Neural progenitor cell (in vitro differentiated cells): ENCODE measurements at regions not wholly inside any gene's neighbourhood (a gene's known extent, or its start where the extent isn't known, plus 50 kb on each side); places are given as distances from the start of the nearest gene placed in this dataset.
"Not testable (repeated sequence)": the region's sequence is repeated elsewhere in the genome, so short reads cannot be mapped to it uniquely, and the experiment has no call there.

Source experiments
- DNase-seq: peaks from one replicate; pipeline ENCODE4 v3.0.0-alpha.2; 2016; ENCODE audit warnings: low spot score
- H2AFZ ChIP-seq: fragments of 200-600 bp; sonication (generic); replicated peaks from 2 replicates; pipeline ENCODE4 v1.6.1; 2016; ENCODE audit warnings: antibody characterized with exemption
- H3F3A ChIP-seq: fragments of 200-600 bp; sonication (generic); 2 replicates; pipeline ENCODE4 v1.6.1; 2016; ENCODE audit warnings: antibody characterized with exemption, low read depth
- H3K27ac ChIP-seq: fragments of 200-600 bp; sonication (generic); 2 replicates; pipeline ENCODE4 v1.5.1; 2016; ENCODE audit warnings: mild to moderate bottlenecking
- H3K27me3 ChIP-seq: fragments of 200-600 bp; sonication (generic); 2 replicates; pipeline ENCODE4 v1.6.1; 2016; ENCODE audit warnings: mild to moderate bottlenecking, moderate library complexity
- H3K36me3 ChIP-seq: fragments of 200-600 bp; sonication (generic); 2 replicates; pipeline ENCODE4 v1.5.1; 2016
- H3K4me1 ChIP-seq: fragments of 200-600 bp; sonication (generic); 2 replicates; pipeline ENCODE4 v1.6.1; 2016; ENCODE audit warnings: mixed run types
- H3K4me2 ChIP-seq: fragments of 200-600 bp; sonication (generic); 2 replicates; pipeline ENCODE4 v1.6.1; 2016
- H3K4me3 ChIP-seq: fragments of 200-600 bp; sonication (generic); 2 replicates; pipeline ENCODE4 v1.5.1; 2016
- H3K79me2 ChIP-seq: fragments of 200-600 bp; sonication (generic); 2 replicates; pipeline ENCODE4 v1.6.1; 2016; ENCODE audit warnings: low read depth
- H3K9ac ChIP-seq: fragments of 200-600 bp; sonication (generic); 2 replicates; pipeline ENCODE4 v1.6.1; 2016
- H3K9me3 ChIP-seq: fragments of 200-600 bp; sonication (generic); 2 replicates; pipeline ENCODE4 v1.5.1; 2016; ENCODE audit warnings: low read depth
- H4K20me1 ChIP-seq: fragments of 200-600 bp; sonication (generic); 2 replicates; pipeline ENCODE4 v1.6.1; 2016; ENCODE audit warnings: low read depth
- H3K27ac Mint-ChIP-seq: 3 replicates; pipeline ENCODE4 v1.8.0; 2021; ENCODE audit warnings: mixed read lengths
- H3K27me3 Mint-ChIP-seq: 2 replicates; pipeline ENCODE4 v1.8.0; 2022; ENCODE audit warnings: low read depth, mild to moderate bottlenecking, inconsistent platforms, moderate library complexity, mixed read lengths; ENCODE audit not compliant: insufficient read depth
- H3K36me3 Mint-ChIP-seq: 3 replicates; pipeline ENCODE4 v1.8.0; 2021; ENCODE audit warnings: mixed read lengths
- H3K4me1 Mint-ChIP-seq: 3 replicates; pipeline ENCODE4 v1.8.0; 2021; ENCODE audit warnings: mixed read lengths
- H3K4me3 Mint-ChIP-seq: 3 replicates; pipeline ENCODE4 v1.8.0; 2021; ENCODE audit warnings: mild to moderate bottlenecking, moderate library complexity, mixed read lengths
- H3K9me3 Mint-ChIP-seq: 3 replicates; pipeline ENCODE4 v1.8.0; 2020; ENCODE audit warnings: mixed read lengths
- CTCF ChIP-seq: fragments of 200-600 bp; sonication (generic); IDR thresholded peaks from 2 replicates; pipeline ENCODE4 v1.5.1; 2017; ENCODE audit warnings: antibody characterized with exemption, mild to moderate bottlenecking
- EZH2 ChIP-seq: fragments of 200-600 bp; sonication (generic); IDR thresholded peaks from 2 replicates; pipeline ENCODE4 v1.6.1; 2017; ENCODE audit warnings: antibody characterized with exemption, mild to moderate bottlenecking, moderate library complexity
- EZH2phosphoT487 ChIP-seq: fragments of 200-600 bp; sonication (generic); IDR thresholded peaks from 2 replicates; pipeline ENCODE4 v1.6.1; 2017; ENCODE audit warnings: antibody characterized with exemption

GRCh38 chr6:27592481-27593199 lies 119.7 kb upstream of the ZNF184 start:
- Mint-ChIP-seq H3K27ac (no peak overlapping the region), H3K4me3 (no peak overlapping the region), H3K4me1 (no peaks in the 10 kb centered on the region), H3K36me3 (no peaks in the 10 kb centered on the region), H3K27me3 (peaks cover 7% of the 10 kb centered on the region), H3K9me3 (no peaks in the 10 kb centered on the region)
- DNase-seq, result peak; percentile 76
- H3F3A ChIP-seq, result peaks cover 24% of the 10 kb centered on the region
- peaks cover 20% of the 10 kb centered on the region for H4K20me1 ChIP-seq
- no peaks in the 10 kb centered on the region for H3K36me3 ChIP-seq
- no peak overlapping the region for H3K9ac ChIP-seq
- peak overlapping the region; percentile 92 for H2AFZ ChIP-seq
- TF ChIP-seq EZH2, result no peak
- TF ChIP-seq EZH2phosphoT487, result no peak
- no peak for TF ChIP-seq CTCF
- H3K9me3 ChIP-seq, result no peaks in the 10 kb centered on the region
- H3K27me3 ChIP-seq, result peaks cover 48% of the 10 kb centered on the region
- no peak overlapping the region for H3K27ac ChIP-seq
- H3K79me2 ChIP-seq, result no peaks in the 10 kb centered on the region
- peak overlapping the region; percentile 85 for H3K4me2 ChIP-seq
- peak overlapping the region; percentile 74 for H3K4me3 ChIP-seq
- H3K4me1 ChIP-seq, result peaks cover 10% of the 10 kb centered on the region

GRCh38 chr6:27591699-27592480 lies 119.0 kb upstream of the ZNF184 start:
- no peaks in the 10 kb centered on the region for H3K9me3 Mint-ChIP-seq
- DNase-seq, result peak; percentile 68
- H3K27ac Mint-ChIP-seq, result no peak overlapping the region
- Histone ChIP-seq H3K27me3 (peaks cover 40% of the 10 kb centered on the region), H3F3A (peaks cover 24% of the 10 kb centered on the region), H3K9ac (no peak overlapping the region), H3K4me3 (peak overlapping the region; percentile 74), H3K4me1 (peaks cover 10% of the 10 kb centered on the region), H4K20me1 (peaks cover 20% of the 10 kb centered on the region), H3K9me3 (no peaks in the 10 kb centered on the region), H3K27ac (no peak overlapping the region), H3K4me2 (peak overlapping the region; percentile 85), H3K36me3 (no peaks in the 10 kb centered on the region), H3K79me2 (no peaks in the 10 kb centered on the region), H2AFZ (peak overlapping the region; percentile 35)
- no peaks in the 10 kb centered on the region for H3K4me1 Mint-ChIP-seq
- peaks cover 7% of the 10 kb centered on the region for H3K27me3 Mint-ChIP-seq
- no peaks in the 10 kb centered on the region for H3K36me3 Mint-ChIP-seq
- no peak overlapping the region for H3K4me3 Mint-ChIP-seq
- no peak for TF ChIP-seq CTCF
- TF ChIP-seq EZH2, result peak; percentile 49

GRCh38 chr6:27585316-27585715 lies 112.4 kb upstream of the ZNF184 start:
- not testable (repeated sequence) for H3K4me1 Mint-ChIP-seq

GRCh38 chr6:27584326-27584725 lies 111.4 kb upstream of the ZNF184 start:
- Histone ChIP-seq H3K4me1 (no peaks in the 10 kb centered on the region), H3K9me3 (no peaks in the 10 kb centered on the region), H3K27ac (no peak overlapping the region), H3K79me2 (no peaks in the 10 kb centered on the region), H3K27me3 (peaks cover 11% of the 10 kb centered on the region), H3F3A (peaks cover 9% of the 10 kb centered on the region), H3K4me3 (no peak overlapping the region), H4K20me1 (no peaks in the 10 kb centered on the region), H3K4me2 (peak overlapping the region; percentile 66), H3K36me3 (no peaks in the 10 kb centered on the region), H2AFZ (no peak overlapping the region), H3K9ac (no peak overlapping the region)
- peak overlapping the region; percentile 2 for H3K4me3 Mint-ChIP-seq
- peaks cover 2% of the 10 kb centered on the region for H3K36me3 Mint-ChIP-seq
- H3K4me1 Mint-ChIP-seq, result peaks cover 10% of the 10 kb centered on the region
- peaks cover 2% of the 10 kb centered on the region for H3K9me3 Mint-ChIP-seq
- no peak overlapping the region for H3K27ac Mint-ChIP-seq
- DNase-seq, result peak; percentile 50
- H3K27me3 Mint-ChIP-seq, result peaks cover 7% of the 10 kb centered on the region
- no peak for TF ChIP-seq CTCF

More at GRCh38 chr6:27585316-27585715, 112.4 kb upstream of the ZNF184 start:
- H3K4me1 ChIP-seq, H3K27me3 ChIP-seq, H3K4me3 ChIP-seq, H2AFZ ChIP-seq, DNase-seq, H3K9ac ChIP-seq, H3K79me2 ChIP-seq, H3K4me3 Mint-ChIP-seq, H3F3A ChIP-seq, H3K9me3 ChIP-seq, H3K27ac Mint-ChIP-seq, H3K9me3 Mint-ChIP-seq, H3K4me2 ChIP-seq, H3K27ac ChIP-seq, H3K36me3 Mint-ChIP-seq, H4K20me1 ChIP-seq, H3K27me3 Mint-ChIP-seq, H3K36me3 ChIP-seq: not testable (repeated sequence)
